Bronchial epithelial cell (primary cell): ENCODE measurements at regions not wholly inside any gene's neighbourhood (a gene's known extent, or its start where the extent isn't known, plus 50 kb on each side); places are given as distances from the start of the nearest gene placed in this dataset.
"Not testable (repeated sequence)": the region's sequence is repeated elsewhere in the genome, so short reads cannot be mapped to it uniquely, and the experiment has no call there.

Source experiments
- DNase-seq: peaks from one replicate; pipeline ENCODE4 v3.0.0-alpha.2; 2010; ENCODE audit warnings: low read depth
- FAIRE-seq: peaks from 2 replicates; lab custom pipeline; 2011; peaks lifted over from hg19 to GRCh38; lab: Jason Lieb, UNC
- H3K27me3 ChIP-seq: 2 replicates; pipeline ENCODE4 v1.5.1; 2011; ENCODE audit warnings: low read length; ENCODE audit not compliant: control insufficient read depth, insufficient read depth
- H3K36me3 ChIP-seq: 2 replicates; pipeline ENCODE4 v1.5.1; 2011; ENCODE audit warnings: low read length; ENCODE audit not compliant: control insufficient read depth, insufficient read depth
- H3K4me3 ChIP-seq: 2 replicates; pipeline ENCODE4 v1.5.1; 2011; ENCODE audit warnings: mild to moderate bottlenecking, low read depth, low read length, control low read depth
- CTCF ChIP-seq: IDR thresholded peaks from 2 replicates; pipeline ENCODE4 v1.5.1; 2011; ENCODE audit warnings: mild to moderate bottlenecking, moderate library complexity, low read length, control low read depth, inconsistent platforms; ENCODE audit not compliant: insufficient read depth, severe bottlenecking

GRCh38 chr4:146105464-146105863 lies 70.1 kb upstream of the LSM6 start:
- H3K27me3 ChIP-seq = no peaks in the 10 kb centered on the region
- no peak for TF ChIP-seq CTCF
- no peak for FAIRE-seq
- H3K36me3 ChIP-seq = no peaks in the 10 kb centered on the region
- DNase-seq = no peak
- H3K4me3 ChIP-seq = no peak overlapping the region

- no peak for TF ChIP-seq CTCF
- no peaks in the 10 kb centered on the region for H3K36me3 ChIP-seq
- no peak overlapping the region for H3K4me3 ChIP-seq
- FAIRE-seq (no peak), DNase-seq (no peak)
- no peaks in the 10 kb centered on the region for H3K27me3 ChIP-seq
These were observed 71.0 kb upstream of the LSM6 start for GRCh38 chr4:146104541-146104940.

GRCh38 chr4:146104052-146104451 lies 71.5 kb upstream of the LSM6 start:
- not testable (repeated sequence) for DNase-seq, H3K36me3 ChIP-seq, H3K4me3 ChIP-seq, FAIRE-seq, H3K27me3 ChIP-seq

GRCh38 chr4:146099585-146099984 lies 75.9 kb upstream of the LSM6 start:
- TF ChIP-seq CTCF = no peak
- FAIRE-seq = peak; percentile 77
- H3K36me3 ChIP-seq = no peaks in the 10 kb centered on the region
- no peak overlapping the region for H3K4me3 ChIP-seq
- no peaks in the 10 kb centered on the region for H3K27me3 ChIP-seq
- DNase-seq = no peak

- FAIRE-seq (no peak), DNase-seq (no peak)
- Histone ChIP-seq H3K4me3 (no peak overlapping the region), H3K36me3 (no peaks in the 10 kb centered on the region), H3K27me3 (no peaks in the 10 kb centered on the region)
- TF ChIP-seq CTCF = no peak
These were observed 76.5 kb upstream of the LSM6 start for GRCh38 chr4:146098978-146099377.

- FAIRE-seq (no peak), DNase-seq (no peak)
- Histone ChIP-seq H3K36me3 (no peaks in the 10 kb centered on the region), H3K4me3 (no peak overlapping the region), H3K27me3 (no peaks in the 10 kb centered on the region)
- TF ChIP-seq CTCF = no peak
These were observed 77.1 kb upstream of the LSM6 start for GRCh38 chr4:146098397-146098796.
